Loucy (cell line): ENCODE measurements at regions not wholly inside any gene's neighbourhood (a gene's known extent, or its start where the extent isn't known, plus 50 kb on each side); places are given as distances from the start of the nearest gene placed in this dataset.

Experiments used
- H2AFZ ChIP-seq: fragments of 200-600 bp; sonication (generic); 2 replicates; pipeline ENCODE4 v1.6.0; 2016; ENCODE audit warnings: antibody characterized with exemption, mild to moderate bottlenecking, low read length, moderate library complexity
- H3F3A ChIP-seq: fragments of 200-600 bp; 2 replicates; pipeline ENCODE4 v1.6.0; 2016; ENCODE audit warnings: antibody characterized with exemption, low read depth, mild to moderate bottlenecking
- H3K27me3 ChIP-seq: fragments of 200-600 bp; sonication (generic); 2 replicates; pipeline ENCODE4 v1.6.1; 2014; ENCODE audit warnings: low read length, mild to moderate bottlenecking; ENCODE audit not compliant: insufficient read depth, poor library complexity, severe bottlenecking
- H3K36me3 ChIP-seq: fragments of 200-600 bp; sonication (generic); 2 replicates; pipeline ENCODE4 v1.6.1; 2016; ENCODE audit warnings: low read length; ENCODE audit not compliant: insufficient read depth
- H3K4me1 ChIP-seq: fragments of 200-600 bp; sonication (generic); 2 replicates; pipeline ENCODE4 v1.5.1; 2014; ENCODE audit warnings: low read length, mild to moderate bottlenecking; ENCODE audit not compliant: insufficient read depth, poor library complexity, severe bottlenecking
- H3K4me2 ChIP-seq: fragments of 200-600 bp; sonication (generic); 2 replicates; pipeline ENCODE4 v1.6.0; 2014; ENCODE audit warnings: antibody characterized with exemption, low read length, low read depth, mild to moderate bottlenecking; ENCODE audit not compliant: poor library complexity, severe bottlenecking
- H3K4me3 ChIP-seq: fragments of 200-600 bp; sonication (generic); 2 replicates; pipeline ENCODE4 v1.5.1; 2014; ENCODE audit warnings: low read length, mild to moderate bottlenecking, mixed read lengths; ENCODE audit not compliant: poor library complexity, severe bottlenecking
- H3K79me2 ChIP-seq: fragments of 200-600 bp; sonication (generic); 2 replicates; pipeline ENCODE4 v1.6.1; 2014; ENCODE audit warnings: low read length; ENCODE audit not compliant: insufficient read depth
- H3K9ac ChIP-seq: fragments of 200-600 bp; sonication (generic); 2 replicates; pipeline ENCODE4 v1.6.0; 2014; ENCODE audit warnings: mild to moderate bottlenecking, low read depth, low read length, moderate library complexity; ENCODE audit not compliant: poor library complexity, severe bottlenecking
- H3K9me2 ChIP-seq: fragments of 200-600 bp; sonication (generic); replicated peaks from 2 replicates; pipeline ENCODE4 v1.6.1; 2016; ENCODE audit warnings: low read depth, low read length, mixed read lengths
- H3K9me3 ChIP-seq: fragments of 200-600 bp; sonication (generic); 2 replicates; pipeline ENCODE4 v1.6.1; 2014; ENCODE audit warnings: mild to moderate bottlenecking, antibody characterized with exemption, low read length, low read depth; ENCODE audit not compliant: insufficient read depth
- H4K20me1 ChIP-seq: fragments of 200-600 bp; sonication (generic); 2 replicates; pipeline ENCODE4 v1.6.0; 2014; ENCODE audit warnings: antibody characterized with exemption, low read length, mild to moderate bottlenecking; ENCODE audit not compliant: insufficient read depth, poor library complexity, severe bottlenecking
- EZH2phosphoT487 ChIP-seq: fragments of 200-600 bp; IDR thresholded peaks from 2 replicates; pipeline ENCODE4 v1.6.1; 2018; ENCODE audit warnings: antibody characterized with exemption, mild to moderate bottlenecking, moderate library complexity, borderline replicate concordance
- TF ChIP-seq, protein P1 (sequence below): fragments of 200-600 bp; sonication (generic); conservative IDR thresholded peaks from 2 replicates; pipeline ENCODE4 v1.5.1; 2014; ENCODE audit warnings: mild to moderate bottlenecking, antibody characterized with exemption, low read length

DNA sequence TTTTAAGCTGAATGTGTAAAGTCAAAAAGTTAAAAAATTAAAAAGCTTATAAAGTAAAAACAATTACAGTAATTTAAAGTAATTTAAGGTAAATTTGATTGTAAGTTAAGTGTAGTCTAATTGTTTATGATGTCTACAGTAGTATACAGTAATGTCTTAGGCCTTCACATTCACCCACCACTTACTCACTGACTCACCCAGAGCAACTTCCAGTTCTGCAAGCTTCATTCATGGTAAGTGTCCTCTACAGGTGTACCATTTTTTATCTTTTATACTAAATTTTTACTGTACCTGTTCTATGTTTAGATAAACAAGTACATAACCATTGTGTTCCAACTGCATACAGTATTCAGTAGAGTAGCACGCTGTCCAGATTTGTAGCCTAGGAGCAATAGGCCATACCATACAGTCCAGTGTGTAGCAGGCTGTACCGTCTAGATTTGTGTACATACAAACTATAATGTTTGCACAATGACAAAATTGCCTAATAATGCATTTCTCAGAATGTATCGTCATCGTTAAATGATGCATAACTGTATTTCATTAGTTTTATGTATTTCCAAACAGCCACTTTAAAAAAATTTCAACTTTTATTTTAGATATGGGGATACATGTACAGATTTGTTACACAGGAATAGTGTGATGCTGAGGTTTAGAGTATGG is 319.3 kb downstream of the DYSF start:
- Histone ChIP-seq H3K27me3 (no peaks in the 10 kb centered on the region), H3K4me3 (no peak overlapping the region), H3K4me2 (no peak overlapping the region), H3K9me2 (no peaks in the 10 kb centered on the region), H3K4me1 (no peaks in the 10 kb centered on the region), H2AFZ (no peak overlapping the region), H3K79me2 (no peaks in the 10 kb centered on the region), H3F3A (no peaks in the 10 kb centered on the region), H3K9ac (no peak overlapping the region), H4K20me1 (no peaks in the 10 kb centered on the region), H3K9me3 (peaks cover 6% of the 10 kb centered on the region; the same call in 1 of the 2 replicates), H3K36me3 (no peaks in the 10 kb centered on the region)
- TF ChIP-seq EZH2phosphoT487 = no peak
- TF ChIP-seq, protein P1, sequence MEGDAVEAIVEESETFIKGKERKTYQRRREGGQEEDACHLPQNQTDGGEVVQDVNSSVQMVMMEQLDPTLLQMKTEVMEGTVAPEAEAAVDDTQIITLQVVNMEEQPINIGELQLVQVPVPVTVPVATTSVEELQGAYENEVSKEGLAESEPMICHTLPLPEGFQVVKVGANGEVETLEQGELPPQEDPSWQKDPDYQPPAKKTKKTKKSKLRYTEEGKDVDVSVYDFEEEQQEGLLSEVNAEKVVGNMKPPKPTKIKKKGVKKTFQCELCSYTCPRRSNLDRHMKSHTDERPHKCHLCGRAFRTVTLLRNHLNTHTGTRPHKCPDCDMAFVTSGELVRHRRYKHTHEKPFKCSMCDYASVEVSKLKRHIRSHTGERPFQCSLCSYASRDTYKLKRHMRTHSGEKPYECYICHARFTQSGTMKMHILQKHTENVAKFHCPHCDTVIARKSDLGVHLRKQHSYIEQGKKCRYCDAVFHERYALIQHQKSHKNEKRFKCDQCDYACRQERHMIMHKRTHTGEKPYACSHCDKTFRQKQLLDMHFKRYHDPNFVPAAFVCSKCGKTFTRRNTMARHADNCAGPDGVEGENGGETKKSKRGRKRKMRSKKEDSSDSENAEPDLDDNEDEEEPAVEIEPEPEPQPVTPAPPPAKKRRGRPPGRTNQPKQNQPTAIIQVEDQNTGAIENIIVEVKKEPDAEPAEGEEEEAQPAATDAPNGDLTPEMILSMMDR = no peak

DNA sequence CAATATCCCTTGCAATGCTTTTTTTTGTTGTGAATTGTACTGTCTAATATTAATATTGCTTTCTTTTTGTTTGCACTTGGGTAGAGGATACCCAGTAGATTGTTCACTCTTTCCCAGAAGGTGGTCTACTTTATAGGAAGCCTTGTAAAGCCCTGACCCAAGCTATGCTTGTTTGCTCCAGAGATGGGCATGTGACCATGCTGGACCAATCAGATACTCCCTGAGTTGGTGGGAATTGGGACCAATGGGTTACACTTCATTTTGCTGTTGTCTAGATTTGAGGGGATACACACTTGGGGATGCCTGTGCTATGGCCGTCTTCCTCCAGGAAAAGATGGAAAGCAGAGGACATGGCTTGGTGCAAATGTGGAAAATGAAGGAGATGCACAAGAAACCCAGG is 314.3 kb downstream of the DYSF start:
- no peak overlapping the region for H3K4me3 ChIP-seq
- H3K27me3 ChIP-seq = no peaks in the 10 kb centered on the region
- no peaks in the 10 kb centered on the region for H4K20me1 ChIP-seq
- no peak overlapping the region for H3K4me2 ChIP-seq
- peaks cover 6% of the 10 kb centered on the region; the same call in 1 of the 2 replicates for H3K9me3 ChIP-seq
- no peaks in the 10 kb centered on the region for H3F3A ChIP-seq
- no peaks in the 10 kb centered on the region for H3K4me1 ChIP-seq
- H3K79me2 ChIP-seq = no peaks in the 10 kb centered on the region
- no peaks in the 10 kb centered on the region for H3K9me2 ChIP-seq
- H3K36me3 ChIP-seq = no peaks in the 10 kb centered on the region
- H2AFZ ChIP-seq = no peak overlapping the region
- no peak overlapping the region for H3K9ac ChIP-seq
- TF ChIP-seq, protein P1 = no peak
- no peak for TF ChIP-seq EZH2phosphoT487

DNA sequence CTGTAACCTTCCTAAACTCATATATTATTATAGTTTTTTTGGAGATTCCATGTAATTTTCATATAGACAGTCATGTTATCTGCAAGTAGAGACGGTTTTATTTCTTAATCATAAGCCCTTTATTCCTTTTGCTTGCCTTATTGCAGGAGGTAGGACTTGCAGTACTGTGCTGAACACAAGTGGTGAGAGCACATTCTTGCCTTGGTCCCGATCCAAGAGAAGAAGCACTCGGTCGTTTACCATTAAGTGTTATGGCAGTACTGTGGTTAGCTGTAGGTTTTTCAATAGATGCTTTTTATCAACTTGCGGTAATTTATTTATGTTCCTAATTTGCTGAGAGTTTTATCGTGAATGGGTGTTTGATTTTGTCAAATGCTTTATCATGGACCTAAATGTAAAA is 305.7 kb downstream of the DYSF start:
- H3K4me3 ChIP-seq = no peak overlapping the region
- TF ChIP-seq, protein P1 = no peak
- TF ChIP-seq EZH2phosphoT487 = no peak
- H3K4me2 ChIP-seq = no peak overlapping the region
- H3K36me3 ChIP-seq = no peaks in the 10 kb centered on the region
- H3F3A ChIP-seq = no peaks in the 10 kb centered on the region
- H3K27me3 ChIP-seq = no peaks in the 10 kb centered on the region
- no peaks in the 10 kb centered on the region for H4K20me1 ChIP-seq
- H3K9me3 ChIP-seq = no peaks in the 10 kb centered on the region
- H2AFZ ChIP-seq = no peak overlapping the region
- no peaks in the 10 kb centered on the region for H3K4me1 ChIP-seq
- H3K9ac ChIP-seq = no peak overlapping the region
- H3K9me2 ChIP-seq = no peaks in the 10 kb centered on the region
- H3K79me2 ChIP-seq = no peaks in the 10 kb centered on the region
